ENCODE measurements at regions not wholly inside any gene's neighbourhood (a gene's known extent, or its start where the extent isn't known, plus 50 kb on each side); places are given as distances from the start of the nearest gene placed in this dataset.

GRCh38 chr11:122279194-122279593 lies 163.2 kb upstream of the BLID start:
- no peak for DNase-seq (ENCODE audit: low read depth in 1 of 2, low spot score in 1 of 2)

- no peak for DNase-seq (ENCODE audit: low read depth in 1 of 2, low spot score in 1 of 2)
Measured at GRCh38 chr11:122277493-122277892, 161.5 kb upstream of the BLID start.

GRCh38 chr11:122276221-122276620 lies 160.2 kb upstream of the BLID start:
- DNase-seq (ENCODE audit: low read depth in 1 of 2, low spot score in 1 of 2): no peak

GRCh38 chr11:122275508-122275907 lies 159.5 kb upstream of the BLID start:
- no peak for DNase-seq (ENCODE audit: low read depth in 1 of 2, low spot score in 1 of 2)

- DNase-seq (ENCODE audit: low read depth in 1 of 2, low spot score in 1 of 2): no peak
Measured at GRCh38 chr11:122273476-122274191, 157.6 kb upstream of the BLID start.

- DNase-seq (ENCODE audit: low read depth in 1 of 2, low spot score in 1 of 2): no peak
Measured at GRCh38 chr11:122271745-122272144, 155.7 kb upstream of the BLID start.

GRCh38 chr11:122271137-122271536 lies 155.1 kb upstream of the BLID start:
- DNase-seq (ENCODE audit: low read depth in 1 of 2, low spot score in 1 of 2): no peak

- no peak for DNase-seq (ENCODE audit: low read depth in 1 of 2, low spot score in 1 of 2)
Measured at GRCh38 chr11:122270535-122270934, 154.5 kb upstream of the BLID start.

GRCh38 chr11:122269824-122270223 lies 153.8 kb upstream of the BLID start:
- no peak for DNase-seq (ENCODE audit: low read depth in 1 of 2, low spot score in 1 of 2)

- DNase-seq (ENCODE audit: low read depth in 1 of 2, low spot score in 1 of 2): no peak
Measured at GRCh38 chr11:122268601-122269130, 152.7 kb upstream of the BLID start.

GRCh38 chr11:122267602-122268001 lies 151.6 kb upstream of the BLID start:
- no peak for DNase-seq (ENCODE audit: low read depth in 1 of 2, low spot score in 1 of 2)

- no peak for DNase-seq (ENCODE audit: low read depth in 1 of 2, low spot score in 1 of 2)
Measured at GRCh38 chr11:122265981-122266380, 150.0 kb upstream of the BLID start.

GRCh38 chr11:122264121-122264520 lies 148.1 kb upstream of the BLID start:
- DNase-seq (ENCODE audit: low read depth in 1 of 2, low spot score in 1 of 2): no peak

- no peak for DNase-seq (ENCODE audit: low read depth in 1 of 2, low spot score in 1 of 2)
Measured at GRCh38 chr11:122261546-122261945, 145.5 kb upstream of the BLID start.

- DNase-seq (ENCODE audit: low read depth in 1 of 2, low spot score in 1 of 2): no peak
Measured at GRCh38 chr11:122259195-122259821, 143.3 kb upstream of the BLID start.

- no peak for DNase-seq (ENCODE audit: low read depth in 1 of 2, low spot score in 1 of 2)
Measured at GRCh38 chr11:122258446-122259194, 142.6 kb upstream of the BLID start.

GRCh38 chr11:122253589-122254231 lies 137.7 kb upstream of the BLID start:
- DNase-seq (ENCODE audit: low read depth in 1 of 2, low spot score in 1 of 2): no peak

GRCh38 chr11:122248939-122249338 lies 132.9 kb upstream of the BLID start:
- no peak for DNase-seq (ENCODE audit: low read depth in 1 of 2, low spot score in 1 of 2)

GRCh38 chr11:122248131-122248530 lies 132.1 kb upstream of the BLID start:
- no peak for DNase-seq (ENCODE audit: low read depth in 1 of 2, low spot score in 1 of 2)

- DNase-seq (ENCODE audit: low read depth in 1 of 2, low spot score in 1 of 2): no peak
Measured at GRCh38 chr11:122246874-122247273, 130.9 kb upstream of the BLID start.

- no peak for DNase-seq (ENCODE audit: low read depth in 1 of 2, low spot score in 1 of 2)
Measured at GRCh38 chr11:122242731-122243130, 126.7 kb upstream of the BLID start.

Data from activated CD4-positive, alpha-beta T cell treated with anti-CD3 and anti-CD28 coated beads, Interleukin-2, amount 50 U/mL, for 24 hours (primary cell).